Endothelial cell (in vitro differentiated cells): ENCODE measurements at regions not wholly inside any gene's neighbourhood (a gene's known extent, or its start where the extent isn't known, plus 50 kb on each side); places are given as distances from the start of the nearest gene placed in this dataset.

Experiments used
- DNase-seq: peaks from one replicate; pipeline ENCODE4 v3.0.0; 2021; ENCODE audit warnings: low spot score
- H3K27ac Mint-ChIP-seq: one replicate; pipeline ENCODE4 v1.8.0; 2021; ENCODE audit warnings: mixed read lengths, inconsistent platforms; ENCODE audit not compliant: unreplicated experiment
- H3K27me3 Mint-ChIP-seq: one replicate; pipeline ENCODE4 v1.8.0; 2021; ENCODE audit warnings: mild to moderate bottlenecking, moderate library complexity, mixed read lengths, inconsistent platforms; ENCODE audit not compliant: unreplicated experiment
- H3K36me3 Mint-ChIP-seq: one replicate; pipeline ENCODE4 v1.8.0; 2021; ENCODE audit warnings: mild to moderate bottlenecking, low read depth, mixed read lengths, inconsistent platforms; ENCODE audit not compliant: unreplicated experiment
- H3K4me1 Mint-ChIP-seq: one replicate; pipeline ENCODE4 v1.8.0; 2021; ENCODE audit warnings: mild to moderate bottlenecking, mixed read lengths, inconsistent platforms; ENCODE audit not compliant: unreplicated experiment
- H3K4me3 Mint-ChIP-seq: one replicate; pipeline ENCODE4 v1.8.0; 2021; ENCODE audit warnings: mild to moderate bottlenecking, mixed read lengths, inconsistent platforms; ENCODE audit not compliant: unreplicated experiment
- H3K9me3 Mint-ChIP-seq: one replicate; pipeline ENCODE4 v1.8.0; 2021; ENCODE audit warnings: mixed read lengths, inconsistent platforms; ENCODE audit not compliant: unreplicated experiment
- TF ChIP-seq, protein P1 (sequence below): fragments of 200-600 bp; sonication (generic); IDR thresholded peaks from one replicate; pipeline ENCODE4 v1.5.0; 2021; ENCODE audit warnings: antibody characterized with exemption; ENCODE audit not compliant: unreplicated experiment

DNA sequence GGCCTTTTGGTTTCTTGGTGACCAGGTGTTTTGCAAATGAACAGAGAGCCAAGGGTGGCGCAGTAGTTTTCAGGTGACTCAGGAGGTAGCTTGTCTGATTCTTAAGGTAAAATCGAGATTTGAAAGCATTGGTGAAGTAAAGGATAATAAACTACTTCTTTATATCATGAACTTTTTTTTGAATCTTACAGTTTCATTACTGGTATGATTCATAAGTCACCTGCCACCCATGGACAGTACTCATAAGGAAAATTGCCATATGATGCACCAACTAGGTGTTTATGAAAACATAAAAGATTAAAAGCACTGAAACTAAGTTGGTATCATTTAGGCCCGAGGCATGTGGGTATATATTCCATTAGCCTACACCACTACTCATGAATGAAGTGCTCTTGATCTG is 84.1 kb upstream of the MGAT5 start:
- Mint-ChIP-seq H3K27ac (no peak overlapping the region), H3K9me3 (no peaks in the 10 kb centered on the region), H3K4me3 (no peak overlapping the region), H3K36me3 (peaks cover 3% of the 10 kb centered on the region), H3K4me1 (peaks cover 19% of the 10 kb centered on the region), H3K27me3 (no peaks in the 10 kb centered on the region)
- no peak for DNase-seq
- TF ChIP-seq, protein P1, sequence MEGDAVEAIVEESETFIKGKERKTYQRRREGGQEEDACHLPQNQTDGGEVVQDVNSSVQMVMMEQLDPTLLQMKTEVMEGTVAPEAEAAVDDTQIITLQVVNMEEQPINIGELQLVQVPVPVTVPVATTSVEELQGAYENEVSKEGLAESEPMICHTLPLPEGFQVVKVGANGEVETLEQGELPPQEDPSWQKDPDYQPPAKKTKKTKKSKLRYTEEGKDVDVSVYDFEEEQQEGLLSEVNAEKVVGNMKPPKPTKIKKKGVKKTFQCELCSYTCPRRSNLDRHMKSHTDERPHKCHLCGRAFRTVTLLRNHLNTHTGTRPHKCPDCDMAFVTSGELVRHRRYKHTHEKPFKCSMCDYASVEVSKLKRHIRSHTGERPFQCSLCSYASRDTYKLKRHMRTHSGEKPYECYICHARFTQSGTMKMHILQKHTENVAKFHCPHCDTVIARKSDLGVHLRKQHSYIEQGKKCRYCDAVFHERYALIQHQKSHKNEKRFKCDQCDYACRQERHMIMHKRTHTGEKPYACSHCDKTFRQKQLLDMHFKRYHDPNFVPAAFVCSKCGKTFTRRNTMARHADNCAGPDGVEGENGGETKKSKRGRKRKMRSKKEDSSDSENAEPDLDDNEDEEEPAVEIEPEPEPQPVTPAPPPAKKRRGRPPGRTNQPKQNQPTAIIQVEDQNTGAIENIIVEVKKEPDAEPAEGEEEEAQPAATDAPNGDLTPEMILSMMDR = no peak

DNA sequence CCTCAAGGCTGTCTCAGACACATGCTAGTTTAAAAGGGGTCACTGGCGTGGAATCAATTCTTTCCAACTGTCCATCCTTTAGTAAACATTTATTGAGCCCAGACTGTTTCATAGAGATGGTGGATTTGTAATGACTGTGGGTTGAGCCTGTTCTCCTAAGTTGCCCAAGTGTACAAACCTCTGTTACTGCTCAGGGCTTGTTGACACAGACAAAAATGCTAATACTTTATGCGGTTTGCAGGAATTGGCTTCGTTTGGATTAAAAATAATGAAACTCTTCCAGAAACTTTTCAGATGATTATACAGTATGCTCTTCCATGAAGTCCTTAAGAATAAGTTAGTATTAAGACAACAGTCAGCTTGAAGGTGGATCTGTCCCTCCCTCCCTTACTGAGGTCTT is 83.6 kb upstream of the MGAT5 start:
- no peak for DNase-seq
- H3K4me1 Mint-ChIP-seq = peaks cover 21% of the 10 kb centered on the region
- H3K27me3 Mint-ChIP-seq = no peaks in the 10 kb centered on the region
- TF ChIP-seq, protein P1 = no peak
- no peaks in the 10 kb centered on the region for H3K36me3 Mint-ChIP-seq
- no peaks in the 10 kb centered on the region for H3K9me3 Mint-ChIP-seq
- no peak overlapping the region for H3K27ac Mint-ChIP-seq
- no peak overlapping the region for H3K4me3 Mint-ChIP-seq

DNA sequence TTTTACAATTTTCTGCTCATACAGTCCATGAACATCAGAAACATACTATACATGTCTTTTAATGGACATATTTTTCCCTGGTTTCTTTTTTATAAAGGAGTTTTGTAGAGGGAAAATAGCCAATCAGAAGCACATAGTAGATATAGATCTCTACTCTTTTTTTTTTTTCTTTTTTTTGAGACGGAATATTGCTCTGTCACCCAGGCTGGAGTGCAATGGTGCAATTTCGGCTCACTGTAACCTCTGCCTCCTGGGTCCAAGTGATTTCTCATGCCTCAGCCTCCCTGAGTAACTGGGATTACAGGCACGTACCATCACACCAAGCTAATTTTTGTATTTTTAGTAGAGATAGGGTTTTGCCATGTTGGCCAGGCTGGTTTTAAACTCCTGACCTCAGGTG is 83.2 kb upstream of the MGAT5 start:
- H3K27ac Mint-ChIP-seq = no peak overlapping the region
- H3K4me3 Mint-ChIP-seq = no peak overlapping the region
- TF ChIP-seq, protein P1 = no peak
- no peaks in the 10 kb centered on the region for H3K9me3 Mint-ChIP-seq
- no peaks in the 10 kb centered on the region for H3K36me3 Mint-ChIP-seq
- no peaks in the 10 kb centered on the region for H3K27me3 Mint-ChIP-seq
- H3K4me1 Mint-ChIP-seq = peaks cover 25% of the 10 kb centered on the region
- no peak for DNase-seq

DNA sequence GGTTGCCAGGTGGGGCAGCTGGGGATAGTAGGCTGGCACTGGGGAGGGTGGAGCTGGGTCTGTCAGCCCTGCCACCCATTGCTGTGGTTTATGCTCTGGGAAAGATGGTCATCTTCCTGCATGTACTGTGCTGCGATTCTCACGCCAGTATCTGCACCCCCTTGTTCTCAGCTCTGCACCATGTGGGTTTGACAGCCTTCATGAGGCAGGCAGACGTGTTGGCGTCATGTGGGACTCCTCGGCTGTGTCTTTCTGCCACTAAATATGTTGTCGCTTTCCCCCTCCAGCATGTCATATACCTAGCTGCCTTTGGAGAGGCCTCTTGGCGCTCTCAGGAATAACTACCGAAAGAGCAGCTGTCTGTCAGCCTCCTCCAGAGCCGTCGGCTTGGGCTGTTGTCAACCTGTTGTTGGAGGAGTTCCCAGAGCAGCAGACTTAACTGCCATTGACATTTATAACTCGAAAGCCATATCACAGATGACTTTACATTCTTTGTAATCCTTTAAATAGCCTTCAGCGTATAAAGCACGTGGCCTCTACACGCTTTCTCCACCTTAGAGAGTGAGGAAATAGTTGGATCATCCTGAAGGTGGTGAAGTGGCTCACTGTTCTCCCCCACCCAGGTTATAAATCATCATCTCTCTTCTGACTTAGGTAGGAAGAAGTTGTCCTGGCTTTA is 80.4 kb upstream of the MGAT5 start:
- TF ChIP-seq, protein P1 = no peak
- H3K4me3 Mint-ChIP-seq = no peak overlapping the region
- no peaks in the 10 kb centered on the region for H3K36me3 Mint-ChIP-seq
- H3K27me3 Mint-ChIP-seq = no peaks in the 10 kb centered on the region
- H3K4me1 Mint-ChIP-seq = peaks cover 32% of the 10 kb centered on the region
- no peak overlapping the region for H3K27ac Mint-ChIP-seq
- no peaks in the 10 kb centered on the region for H3K9me3 Mint-ChIP-seq
- no peak for DNase-seq

DNA sequence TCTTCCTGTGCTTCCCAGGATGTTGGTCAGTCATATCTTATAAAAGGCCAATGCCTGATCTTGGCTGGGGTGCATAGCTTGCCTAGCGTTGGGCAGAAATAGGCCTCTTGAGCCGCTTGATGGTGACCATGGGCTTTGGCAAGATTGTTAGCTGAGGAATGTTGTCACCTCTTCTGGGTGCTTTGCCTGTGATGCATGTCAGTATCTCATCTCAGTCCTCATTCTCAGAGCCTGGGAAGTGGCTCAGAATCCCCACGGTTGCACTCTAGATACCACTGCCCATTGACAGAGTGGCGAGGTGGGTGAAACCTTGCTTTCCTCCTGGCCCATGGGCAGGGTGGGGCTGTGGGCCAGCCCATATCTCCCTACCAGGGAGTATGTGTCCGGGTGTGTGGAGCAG is 79.2 kb upstream of the MGAT5 start:
- H3K4me3 Mint-ChIP-seq = no peak overlapping the region
- H3K27ac Mint-ChIP-seq = no peak overlapping the region
- no peaks in the 10 kb centered on the region for H3K27me3 Mint-ChIP-seq
- TF ChIP-seq, protein P1 = no peak
- no peaks in the 10 kb centered on the region for H3K9me3 Mint-ChIP-seq
- H3K36me3 Mint-ChIP-seq = no peaks in the 10 kb centered on the region
- no peak for DNase-seq
- peaks cover 32% of the 10 kb centered on the region for H3K4me1 Mint-ChIP-seq
